ENCODE measurements at regions not wholly inside any gene's neighbourhood (a gene's known extent, or its start where the extent isn't known, plus 50 kb on each side); places are given as distances from the start of the nearest gene placed in this dataset.

GRCh38 chr4:71978210-71978835 is 53.5 kb upstream of the NPFFR2 start:
- TF ChIP-seq CTCF (IDR thresholded peaks at IDR 0.05; ENCODE audit: poor library complexity) (no peak), EZH2phosphoT487 (IDR thresholded peaks at IDR 0.05; ENCODE audit: low read depth, severe bottlenecking, unreplicated experiment) (no peak)
